ENCODE measurements at regions not wholly inside any gene's neighbourhood (a gene's known extent, or its start where the extent isn't known, plus 50 kb on each side); places are given as distances from the start of the nearest gene placed in this dataset.

- intact Hi-C loops (cut with micrococcal nuclease), result no loop called here
Observed at GRCh38 chr1:58908561-58909560, 125.0 kb upstream of the JUN start.

GRCh38 chr1:58909914-58910681, 126.3 kb upstream of the JUN start:
- intact Hi-C loops (cut with micrococcal nuclease), result no loop called here

- intact Hi-C loops (cut with micrococcal nuclease), result no loop called here
Observed at GRCh38 chr1:58911841-58912499, 128.1 kb upstream of the JUN start.

GRCh38 chr1:58914925-58915324, 131.1 kb upstream of the JUN start:
- intact Hi-C loops (cut with micrococcal nuclease), result no loop called here

- intact Hi-C loops (cut with micrococcal nuclease), result no loop called here
Observed at GRCh38 chr1:58917436-58917835, 133.6 kb upstream of the JUN start.

- intact Hi-C loops (cut with micrococcal nuclease), result no loop called here
Observed at GRCh38 chr1:58919226-58919958, 135.5 kb upstream of the JUN start.

GRCh38 chr1:58919959-58920321, 136.1 kb upstream of the JUN start:
- intact Hi-C loops (cut with micrococcal nuclease), result loop anchor here (5.0 kb wide), 1 partner anchor 777 kb away; no protein-coding TSS in a partner anchor

- intact Hi-C loops (cut with micrococcal nuclease), result loop anchor here (5.0 kb wide), 1 partner anchor 776 kb away; no protein-coding TSS in a partner anchor
Observed at GRCh38 chr1:58921342-58921741, 137.5 kb upstream of the JUN start.

GRCh38 chr1:58921751-58922150, 137.9 kb upstream of the JUN start:
- intact Hi-C loops (cut with micrococcal nuclease), result loop anchor here (1.0 to 5.0 kb wide), 7 partner anchors 18 to 776 kb away; partner anchors contain the start of gene JUN

GRCh38 chr1:58922302-58923089, 138.6 kb upstream of the JUN start:
- intact Hi-C loops (cut with micrococcal nuclease), result loop anchor here (1.0 to 5.0 kb wide), 7 partner anchors 19 to 775 kb away; partner anchors contain the start of gene JUN

GRCh38 chr1:58923090-58923470, 139.2 kb upstream of the JUN start:
- intact Hi-C loops (cut with micrococcal nuclease), result loop anchor here (2.0 to 5.0 kb wide), 2 partner anchors 74 to 774 kb away; no protein-coding TSS in a partner anchor

- intact Hi-C loops (cut with micrococcal nuclease), result loop anchor here (5.0 kb wide), 1 partner anchor 773 kb away; no protein-coding TSS in a partner anchor
Observed at GRCh38 chr1:58924016-58924565, 140.2 kb upstream of the JUN start.

- intact Hi-C loops (cut with micrococcal nuclease), result loop anchor here (5.0 kb wide), 2 partner anchors 42 to 772 kb away; no protein-coding TSS in a partner anchor
Observed at GRCh38 chr1:58924821-58925220, 141.0 kb upstream of the JUN start.

GRCh38 chr1:58925247-58925646, 141.4 kb upstream of the JUN start:
- intact Hi-C loops (cut with micrococcal nuclease), result loop anchor here (5.0 kb wide), 1 partner anchor 42 kb away; no protein-coding TSS in a partner anchor

GRCh38 chr1:58926152-58926551, 142.3 kb upstream of the JUN start:
- intact Hi-C loops (cut with micrococcal nuclease), result loop anchor here (5.0 kb wide), 1 partner anchor 41 kb away; no protein-coding TSS in a partner anchor

GRCh38 chr1:58927041-58927721, 143.3 kb upstream of the JUN start:
- intact Hi-C loops (cut with micrococcal nuclease), result loop anchor here (5.0 kb wide), 1 partner anchor 40 kb away; no protein-coding TSS in a partner anchor

GRCh38 chr1:58927722-58928085, 143.9 kb upstream of the JUN start:
- intact Hi-C loops (cut with micrococcal nuclease), result loop anchor here (5.0 kb wide), 1 partner anchor 40 kb away; no protein-coding TSS in a partner anchor

- intact Hi-C loops (cut with micrococcal nuclease), result loop anchor here (5.0 kb wide), 1 partner anchor 39 kb away; no protein-coding TSS in a partner anchor
Observed at GRCh38 chr1:58928514-58928913, 144.7 kb upstream of the JUN start.

Data from T-helper 1 cell treated with Interleukin-12 subunit alpha and Interleukin-12 subunit beta and Interleukin-4 antibody, amounts not matched to agents 30 ng/mL and 1 ng/mL, for 36 hours (primary cell).